ENCODE measurements at regions not wholly inside any gene's neighbourhood (a gene's known extent, or its start where the extent isn't known, plus 50 kb on each side); places are given as distances from the start of the nearest gene placed in this dataset.

DNA sequence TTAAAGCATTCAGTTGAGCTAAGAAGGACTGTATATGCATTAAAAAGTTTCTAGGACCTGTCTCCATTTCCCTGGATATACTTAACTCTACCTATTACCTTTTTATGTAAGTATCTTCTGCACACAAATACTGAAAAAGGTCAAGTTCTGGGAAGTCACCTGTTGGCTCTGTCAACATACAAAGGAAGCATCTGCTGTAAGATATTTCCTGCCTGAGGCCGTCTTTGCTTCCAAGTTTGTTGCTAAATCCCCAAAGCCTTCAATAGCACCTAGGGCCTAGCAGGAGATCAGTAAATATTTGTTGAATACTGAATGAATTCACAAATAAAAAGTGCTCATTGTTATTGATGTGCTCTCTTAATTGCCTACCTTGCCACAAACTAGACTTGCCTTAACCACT, 188.4 kb downstream of the DUSP6 start:
- Mint-ChIP-seq H3K27ac (peak overlapping the region; percentile 23), H3K36me3 (no peaks in the 10 kb centered on the region), H3K4me3 (no peak overlapping the region), H3K4me1 (ENCODE audit: low read depth) (peaks cover 19% of the 10 kb centered on the region), H3K27me3 (no peaks in the 10 kb centered on the region), H3K9me3 (no peaks in the 10 kb centered on the region)
- ChIA-PET CTCF (interaction anchor here (1.6 to 2.7 kb wide), 2 partner anchors 17 to 80 kb away, joined by 5 to 11 read pairs; no protein-coding TSS in a partner anchor), POLR2A (interaction anchor here (2.0 to 2.5 kb wide), 2 partner anchors 81 to 188 kb away, joined by 12 to 13 read pairs; partner anchors contain the start of gene DUSP6)
- intact Hi-C loops (cut with micrococcal nuclease) = loop anchor here (2.0 to 10.0 kb wide), 6 partner anchors 71 to 1022 kb away; partner anchors contain the start of genes CEP290, GALNT4, POC1B and TMTC3
- no peak for DNase-seq

- POLR2A ChIA-PET = interaction anchor here (0.6 to 2.5 kb wide), 13 partner anchors 11 to 546 kb away, joined by 3 to 13 read pairs (median 4); partner anchors contain the start of genes ATP2B1 and DUSP6
- intact Hi-C loops (cut with micrococcal nuclease) = loop anchor here (1.0 to 10.0 kb wide), 16 partner anchors 19 to 1020 kb away; partner anchors contain the start of genes CEP290, DUSP6, GALNT4 and POC1B
Observed at GRCh38 chr12:89162589-89163261, 189.6 kb downstream of the DUSP6 start.

DNA sequence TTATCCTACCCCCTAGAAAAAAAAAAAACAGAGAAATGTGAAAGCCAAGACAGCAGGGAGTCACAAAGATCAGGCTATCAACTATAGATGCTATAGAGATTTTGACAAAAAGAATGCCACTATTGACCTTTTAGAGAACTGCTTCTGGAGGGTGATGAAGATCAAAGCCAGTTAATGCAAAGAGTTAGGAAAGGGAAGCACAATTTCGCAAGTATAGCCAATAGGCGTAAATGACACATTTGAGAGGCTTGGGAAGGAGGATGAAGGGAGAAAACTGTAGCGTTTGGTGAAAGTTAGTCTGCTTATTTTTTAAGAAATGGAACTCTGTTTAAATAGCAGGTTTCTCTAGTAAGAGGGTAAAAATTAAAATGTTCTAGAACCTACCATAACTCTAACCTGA, 190.7 kb downstream of the DUSP6 start:
- POLR2A ChIA-PET = interaction anchor here (1.6 to 2.0 kb wide), 2 partner anchors 64 to 190 kb away, joined by 7 to 13 read pairs; partner anchors contain the start of gene DUSP6
- H3K4me3 Mint-ChIP-seq = no peak overlapping the region
- intact Hi-C loops (cut with micrococcal nuclease) = loop anchor here (5.0 to 10.0 kb wide), 4 partner anchors 363 to 1019 kb away; partner anchors contain the start of genes CEP290, GALNT4, POC1B and TMTC3
- H3K27me3 Mint-ChIP-seq = no peaks in the 10 kb centered on the region
- DNase-seq = no peak
- H3K36me3 Mint-ChIP-seq = no peaks in the 10 kb centered on the region
- CTCF ChIA-PET = interaction anchor here (0.9 to 2.7 kb wide), 5 partner anchors 25 to 193 kb away, joined by 3 to 11 read pairs (median 4); partner anchors contain the start of gene DUSP6
- H3K4me1 Mint-ChIP-seq (ENCODE audit: low read depth) = peaks cover 20% of the 10 kb centered on the region
- H3K27ac Mint-ChIP-seq = no peak overlapping the region
- H3K9me3 Mint-ChIP-seq = no peaks in the 10 kb centered on the region

More at GRCh38 chr12:89162589-89163261, 189.6 kb downstream of the DUSP6 start:
- H3K4me3 Mint-ChIP-seq = no peak overlapping the region
- no peaks in the 10 kb centered on the region for H3K27me3 Mint-ChIP-seq
- H3K4me1 Mint-ChIP-seq (ENCODE audit: low read depth) = peaks cover 13% of the 10 kb centered on the region
- H3K36me3 Mint-ChIP-seq = no peaks in the 10 kb centered on the region
- peak; percentile 90 for DNase-seq
- H3K9me3 Mint-ChIP-seq = no peaks in the 10 kb centered on the region
- CTCF ChIA-PET = interaction anchor here (0.6 to 2.7 kb wide), 9 partner anchors 25 to 362 kb away, joined by 3 to 11 read pairs (median 3); partner anchors contain the start of gene DUSP6
- no peak overlapping the region for H3K27ac Mint-ChIP-seq

DNA sequence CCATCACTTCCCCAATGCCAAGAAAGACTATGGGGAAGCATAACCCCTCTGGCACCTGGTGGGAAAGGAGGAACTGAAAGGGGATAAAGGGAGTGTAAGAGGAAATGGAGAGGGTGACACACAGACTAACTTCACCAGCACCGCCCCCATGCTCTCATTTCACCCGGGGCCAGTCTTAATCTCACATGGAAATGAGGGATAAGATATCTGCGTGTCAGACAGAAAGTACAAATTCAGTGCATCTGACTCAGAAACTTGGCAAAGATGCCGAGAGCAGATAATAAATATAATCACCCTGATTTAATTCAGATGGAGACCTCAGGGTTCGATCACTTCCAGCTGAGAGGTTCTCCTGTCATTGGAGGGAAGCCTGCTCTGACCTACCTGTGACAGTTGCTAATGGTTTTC, 191.6 kb downstream of the DUSP6 start:
- POLR2A ChIA-PET = interaction anchor here (1.0 to 1.4 kb wide), 3 partner anchors 21 to 191 kb away, joined by 3 to 5 read pairs (median 3); partner anchors contain the start of gene DUSP6
- no peaks in the 10 kb centered on the region for H3K27me3 Mint-ChIP-seq

GRCh38 chr12:89157413-89157812, 194.9 kb downstream of the DUSP6 start:
- POLR2A ChIA-PET = interaction anchor here (0.7 to 1.7 kb wide), 8 partner anchors 19 to 195 kb away, joined by 3 to 10 read pairs (median 4); partner anchors contain the start of gene DUSP6
- intact Hi-C loops (cut with micrococcal nuclease) = no loop called here
- H3K4me3 Mint-ChIP-seq = no peak overlapping the region
- H3K36me3 Mint-ChIP-seq = no peaks in the 10 kb centered on the region
- H3K4me1 Mint-ChIP-seq (ENCODE audit: low read depth) = peaks cover 24% of the 10 kb centered on the region
- DNase-seq = no peak
- no peaks in the 10 kb centered on the region for H3K9me3 Mint-ChIP-seq
- CTCF ChIA-PET = interaction anchor here (1.2 to 1.7 kb wide), 3 partner anchors 118 to 367 kb away, joined by 3 to 4 read pairs (median 4); partner anchors contain the start of gene GALNT4
- H3K27me3 Mint-ChIP-seq = no peaks in the 10 kb centered on the region
- H3K27ac Mint-ChIP-seq = peak overlapping the region; percentile 1

More for the DNA sequence above, 191.6 kb downstream of the DUSP6 start:
- H3K9me3 Mint-ChIP-seq = no peaks in the 10 kb centered on the region
- H3K27ac Mint-ChIP-seq = no peak overlapping the region
- H3K4me3 Mint-ChIP-seq = no peak overlapping the region
- CTCF ChIA-PET = no interaction called here
- intact Hi-C loops (cut with micrococcal nuclease) = loop anchor here (5.0 to 10.0 kb wide), 4 partner anchors 364 to 1018 kb away; partner anchors contain the start of genes CEP290, GALNT4, POC1B and TMTC3
- DNase-seq = peak; percentile 81
- H3K36me3 Mint-ChIP-seq = no peaks in the 10 kb centered on the region
- peaks cover 23% of the 10 kb centered on the region for H3K4me1 Mint-ChIP-seq (ENCODE audit: low read depth)

DNA sequence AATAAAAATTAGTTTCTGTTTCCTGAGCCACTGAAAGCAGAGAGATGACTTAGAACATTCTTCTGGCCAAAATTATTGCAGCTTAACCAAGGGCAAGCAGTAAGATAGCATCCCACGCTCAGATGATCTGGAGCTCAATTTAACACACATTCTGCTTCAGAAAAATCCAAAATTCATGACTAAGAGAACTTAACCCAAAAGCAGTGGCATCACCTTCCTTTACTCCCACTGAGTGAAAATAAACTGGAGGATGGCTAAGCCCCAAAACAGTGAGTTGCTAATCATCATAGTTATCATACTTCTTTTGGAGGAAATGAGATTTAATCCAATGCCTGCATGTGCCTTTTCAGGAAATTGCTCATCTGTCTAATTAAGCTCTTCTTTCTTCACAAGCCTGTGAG, 195.4 kb downstream of the DUSP6 start:
- peak overlapping the region; percentile 28 for H3K27ac Mint-ChIP-seq
- no peaks in the 10 kb centered on the region for H3K27me3 Mint-ChIP-seq
- H3K4me1 Mint-ChIP-seq (ENCODE audit: low read depth) = peaks cover 24% of the 10 kb centered on the region
- no peaks in the 10 kb centered on the region for H3K36me3 Mint-ChIP-seq
- H3K4me3 Mint-ChIP-seq = no peak overlapping the region
- CTCF ChIA-PET = interaction anchor here (0.9 to 1.7 kb wide), 5 partner anchors 9 to 368 kb away, joined by 3 to 4 read pairs (median 4); partner anchors contain the start of gene GALNT4
- H3K9me3 Mint-ChIP-seq = no peaks in the 10 kb centered on the region
- no peak for DNase-seq
- intact Hi-C loops (cut with micrococcal nuclease) = no loop called here
- POLR2A ChIA-PET = interaction anchor here (0.7 to 1.7 kb wide), 11 partner anchors 19 to 196 kb away, joined by 3 to 10 read pairs (median 3); partner anchors contain the start of gene DUSP6

DNA sequence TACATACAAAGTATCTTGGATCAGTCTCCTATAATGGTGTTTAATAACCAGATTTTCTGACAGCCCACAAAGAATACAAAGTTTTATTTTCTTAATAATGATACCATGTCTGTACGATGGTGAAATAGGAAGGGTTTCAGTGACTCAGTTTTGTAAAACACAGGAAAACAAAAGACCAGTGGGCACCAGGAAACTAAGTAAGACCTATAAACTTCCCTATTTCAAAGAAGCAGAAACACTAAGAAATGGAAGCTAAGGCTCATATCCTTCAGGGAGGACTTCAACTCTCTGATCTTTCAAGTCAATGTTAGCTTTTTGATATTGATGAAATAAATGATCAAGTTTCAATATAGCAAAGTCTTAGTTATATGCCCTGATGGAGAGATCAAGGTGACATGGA, 196.0 kb downstream of the DUSP6 start:
- POLR2A ChIA-PET = interaction anchor here (0.7 to 1.7 kb wide), 9 partner anchors 18 to 196 kb away, joined by 3 to 10 read pairs (median 3); partner anchors contain the start of gene DUSP6
- CTCF ChIA-PET = interaction anchor here (0.9 to 1.7 kb wide), 5 partner anchors 10 to 368 kb away, joined by 3 to 4 read pairs (median 4); partner anchors contain the start of gene GALNT4
- no peaks in the 10 kb centered on the region for H3K9me3 Mint-ChIP-seq
- intact Hi-C loops (cut with micrococcal nuclease) = no loop called here
- H3K4me3 Mint-ChIP-seq = no peak overlapping the region
- no peaks in the 10 kb centered on the region for H3K27me3 Mint-ChIP-seq
- peaks cover 27% of the 10 kb centered on the region for H3K4me1 Mint-ChIP-seq (ENCODE audit: low read depth)
- no peaks in the 10 kb centered on the region for H3K36me3 Mint-ChIP-seq
- peak overlapping the region; percentile 28 for H3K27ac Mint-ChIP-seq
- DNase-seq = no peak

DNA sequence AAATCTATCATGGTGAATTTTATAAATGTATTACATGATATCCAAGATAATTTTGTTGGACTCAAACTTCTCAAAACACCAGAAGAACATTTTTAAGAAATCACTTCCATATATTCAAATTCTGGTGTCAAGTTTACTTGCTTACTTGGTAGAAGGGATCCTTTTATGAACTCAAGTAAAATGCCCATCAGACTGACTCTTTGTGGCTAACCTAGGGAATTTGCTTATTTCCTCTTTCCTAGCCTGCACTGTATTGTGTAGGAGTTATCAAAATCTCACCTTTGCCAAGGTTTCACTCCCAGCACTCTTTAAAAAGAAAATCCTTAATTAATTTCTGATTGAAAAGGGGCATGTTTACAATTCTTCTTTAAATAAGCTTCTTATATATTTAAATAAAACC, 196.5 kb downstream of the DUSP6 start:
- Mint-ChIP-seq H3K36me3 (peaks cover 1% of the 10 kb centered on the region), H3K4me3 (no peak overlapping the region), H3K27me3 (no peaks in the 10 kb centered on the region), H3K27ac (no peak overlapping the region), H3K4me1 (ENCODE audit: low read depth) (peaks cover 27% of the 10 kb centered on the region), H3K9me3 (peaks cover 4% of the 10 kb centered on the region)
- intact Hi-C loops (cut with micrococcal nuclease) = no loop called here
- DNase-seq = no peak
- CTCF ChIA-PET = interaction anchor here (1.2 to 1.7 kb wide), 3 partner anchors 21 to 191 kb away, joined by 3 to 4 read pairs (median 3); no protein-coding TSS in a partner anchor
- POLR2A ChIA-PET = interaction anchor here (1.0 to 1.7 kb wide), 4 partner anchors 19 to 197 kb away, joined by 3 to 10 read pairs (median 4); partner anchors contain the start of gene DUSP6

GRCh38 chr12:89154743-89155499, 197.4 kb downstream of the DUSP6 start:
- Mint-ChIP-seq H3K36me3 (peaks cover 2% of the 10 kb centered on the region), H3K4me1 (ENCODE audit: low read depth) (peaks cover 27% of the 10 kb centered on the region), H3K9me3 (peaks cover 12% of the 10 kb centered on the region), H3K4me3 (no peak overlapping the region), H3K27me3 (no peaks in the 10 kb centered on the region), H3K27ac (peak overlapping the region; percentile 32)
- ChIA-PET CTCF (no interaction called here), POLR2A (no interaction called here)
- DNase-seq = no peak
- intact Hi-C loops (cut with micrococcal nuclease) = no loop called here

DNA sequence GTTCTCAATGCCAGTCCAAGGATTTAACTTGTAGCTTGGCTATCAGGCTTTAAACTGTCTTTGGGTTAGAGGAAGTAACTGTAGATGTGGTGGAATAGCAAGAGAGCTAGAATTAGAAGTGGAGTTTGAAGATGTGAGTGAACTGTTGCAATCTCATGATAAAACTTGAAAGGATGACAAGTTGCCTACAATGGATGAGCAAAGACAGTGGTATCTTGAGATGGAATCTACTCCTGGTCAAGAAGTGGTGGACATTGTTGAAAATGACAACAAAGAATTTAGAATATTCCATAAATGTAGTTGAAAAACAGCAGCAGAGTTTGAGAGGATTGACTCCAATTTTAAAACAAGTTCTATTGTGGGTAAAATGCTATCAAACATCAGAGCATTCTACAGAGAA, 199.0 kb downstream of the DUSP6 start:
- ChIA-PET CTCF (no interaction called here), POLR2A (no interaction called here)
- Mint-ChIP-seq H3K27me3 (no peaks in the 10 kb centered on the region), H3K27ac (no peak overlapping the region), H3K4me3 (no peak overlapping the region), H3K36me3 (peaks cover 2% of the 10 kb centered on the region), H3K4me1 (ENCODE audit: low read depth) (peaks cover 27% of the 10 kb centered on the region), H3K9me3 (peaks cover 12% of the 10 kb centered on the region)
- DNase-seq = no peak
- intact Hi-C loops (cut with micrococcal nuclease) = no loop called here

DNA sequence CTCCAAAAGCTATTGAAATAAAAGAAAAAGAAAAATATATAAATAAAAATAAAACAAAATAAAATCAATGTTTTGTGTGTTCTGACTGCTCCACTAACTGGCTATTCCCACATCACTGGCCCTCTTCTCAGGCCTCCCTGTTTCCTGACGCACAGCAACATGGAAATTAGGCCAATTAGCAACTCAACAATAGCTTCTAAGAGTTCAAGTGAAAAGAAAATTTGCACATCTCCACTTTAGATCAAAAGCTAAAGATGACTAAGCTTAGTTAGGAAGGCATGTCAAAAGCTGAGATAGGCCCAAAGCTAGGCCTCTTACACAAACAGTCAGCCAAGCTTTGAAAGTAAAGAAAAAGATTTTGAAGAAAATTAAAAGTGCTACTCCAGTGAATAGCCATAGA, 200.8 kb downstream of the DUSP6 start:
- peaks cover 2% of the 10 kb centered on the region for H3K36me3 Mint-ChIP-seq
- H3K27ac Mint-ChIP-seq = no peak overlapping the region
- no peaks in the 10 kb centered on the region for H3K27me3 Mint-ChIP-seq
- peaks cover 12% of the 10 kb centered on the region for H3K9me3 Mint-ChIP-seq
- H3K4me1 Mint-ChIP-seq (ENCODE audit: low read depth) = peaks cover 15% of the 10 kb centered on the region
- ChIA-PET CTCF (interaction anchor here (0.8 to 1.4 kb wide), 2 partner anchors 134 to 310 kb away, joined by 3 to 5 read pairs; no protein-coding TSS in a partner anchor), POLR2A (interaction anchor here (0.6 to 1.1 kb wide), 2 partner anchors 11 to 82 kb away, joined by 3 read pairs; no protein-coding TSS in a partner anchor)
- DNase-seq = no peak
- no peak overlapping the region for H3K4me3 Mint-ChIP-seq
- intact Hi-C loops (cut with micrococcal nuclease) = no loop called here
